ENCODE measurements at regions not wholly inside any gene's neighbourhood (a gene's known extent, or its start where the extent isn't known, plus 50 kb on each side); places are given as distances from the start of the nearest gene placed in this dataset.

GRCh38 chr1:106651028-106651762, 405.3 kb upstream of the PRMT6 start:
- ATAC-seq, result no peak
- H3K79me2 ChIP-seq (ENCODE audit: control insufficient read depth, insufficient read depth, low read length), result no peaks in the 10 kb centered on the region
- no peak overlapping the region for H3K27ac ChIP-seq (ENCODE audit: control insufficient read depth, insufficient read depth)
- TF ChIP-seq TCF7 (IDR thresholded peaks at IDR 0.05; ENCODE audit: borderline replicate concordance) (0 out of 2 replicates have a peak, but pooled peaks have one; percentile 22), GATAD2B (conservative IDR thresholded peaks at IDR 0.05; ENCODE audit: low read depth) (no peak)
- H3K9ac ChIP-seq (ENCODE audit: control insufficient read depth, insufficient read depth, low read length), result no peak overlapping the region
- FAIRE-seq, result no peak
- no peak for DNase-seq (ENCODE audit: low read depth, low spot score)
- no peaks in the 10 kb centered on the region for H4K20me1 ChIP-seq (ENCODE audit: control insufficient read depth, insufficient read depth)
- 21% methylated on average over 4 of the region's 4 CpGs for WGBS (ENCODE audit: insufficient coverage, insufficient replicate concordance, low lambda C conversion rate, missing lambda C conversion rate)
- no peak overlapping the region for H3K4me2 ChIP-seq (ENCODE audit: control insufficient read depth, insufficient read depth)
- no peaks in the 10 kb centered on the region for H3K36me3 ChIP-seq (ENCODE audit: control insufficient read depth in 2 of 2, insufficient read depth in 2 of 2, low read length in 1 of 2)
- ChIA-PET RAD21 (ENCODE audit: unreplicated experiment) (no interaction called here), SMC1A (ENCODE audit: uncharacterized antibody, unreplicated experiment) (interaction anchor here (0.7 kb wide), 1 partner anchor 169 kb away, joined by 3 read pairs; no protein-coding TSS in a partner anchor), POLR2A (no interaction called here), CTCF (interaction anchor here (0.9 kb wide), 1 partner anchor 13 kb away, joined by 3 read pairs; no protein-coding TSS in a partner anchor)
- in situ Hi-C loops (cut with MboI) (no loop called here), intact Hi-C loops (cut with micrococcal nuclease; ENCODE audit: unreplicated experiment) (no loop called here)
- H3K4me1 ChIP-seq (ENCODE audit: control insufficient read depth, insufficient read depth, low read length), result no peaks in the 10 kb centered on the region
- no peaks in the 10 kb centered on the region for H3K9me3 ChIP-seq (replicated peaks; ENCODE audit: control insufficient read depth, insufficient read depth, low read length)
- no TSS peak for BruUV-seq (replicated peaks)
- no peak overlapping the region for H2AFZ ChIP-seq (ENCODE audit: control insufficient read depth, low read depth, low read length)
- no peak overlapping the region for H3K4me3 ChIP-seq
- H3K27me3 ChIP-seq (replicated peaks in 1 of 2; ENCODE audit: control insufficient read depth in 2 of 2, insufficient read depth in 2 of 2, low read length in 1 of 2), result no peaks in the 10 kb centered on the region

- ChIA-PET SMC1A (ENCODE audit: uncharacterized antibody, unreplicated experiment) (no interaction called here), POLR2A (no interaction called here), CTCF (no interaction called here), RAD21 (ENCODE audit: unreplicated experiment) (no interaction called here)
- in situ Hi-C loops (cut with MboI), result no loop called here
- Histone ChIP-seq H3K27me3 (replicated peaks in 1 of 2; ENCODE audit: control insufficient read depth in 2 of 2, insufficient read depth in 2 of 2, low read length in 1 of 2) (no peaks in the 10 kb centered on the region), H3K9me3 (replicated peaks; ENCODE audit: control insufficient read depth, insufficient read depth, low read length) (no peaks in the 10 kb centered on the region), H3K27ac (ENCODE audit: control insufficient read depth, insufficient read depth) (no peak overlapping the region), H3K4me1 (ENCODE audit: control insufficient read depth, insufficient read depth, low read length) (no peaks in the 10 kb centered on the region), H3K4me2 (ENCODE audit: control insufficient read depth, insufficient read depth) (no peak overlapping the region), H3K4me3 (no peak overlapping the region), H3K79me2 (ENCODE audit: control insufficient read depth, insufficient read depth, low read length) (no peaks in the 10 kb centered on the region), H2AFZ (ENCODE audit: control insufficient read depth, low read depth, low read length) (no peak overlapping the region), H4K20me1 (ENCODE audit: control insufficient read depth, insufficient read depth) (no peaks in the 10 kb centered on the region), H3K9ac (ENCODE audit: control insufficient read depth, insufficient read depth, low read length) (no peak overlapping the region), H3K36me3 (ENCODE audit: control insufficient read depth in 2 of 2, insufficient read depth in 2 of 2, low read length in 1 of 2) (no peaks in the 10 kb centered on the region)
- WGBS (ENCODE audit: insufficient coverage, insufficient replicate concordance, low lambda C conversion rate, missing lambda C conversion rate), result 2% methylated on average over 6 of the region's 6 CpGs
- intact Hi-C loops (cut with micrococcal nuclease; ENCODE audit: unreplicated experiment), result loop anchor here (5.0 kb wide), 1 partner anchor 592 kb away; no protein-coding TSS in a partner anchor
- no TSS peak for BruUV-seq (replicated peaks)
- no peak for ATAC-seq
- no peak for DNase-seq (ENCODE audit: low read depth, low spot score)
- no peak for FAIRE-seq
- no peak for TF ChIP-seq CHD2 (IDR thresholded peaks at IDR 0.05; ENCODE audit: borderline replicate concordance, low read depth, low read length)
- TF ChIP-seq POU2F2 (IDR thresholded peaks at IDR 0.05; ENCODE audit: borderline replicate concordance, low read depth, low read length), result no peak
- no peak for TF ChIP-seq HDGF (IDR thresholded peaks at IDR 0.05)
- TF ChIP-seq MTA2 (IDR thresholded peaks at IDR 0.05; ENCODE audit: low read depth), result no peak
- no peak for TF ChIP-seq NBN (IDR thresholded peaks at IDR 0.05)
- no peak for TF ChIP-seq PAX5 (IDR thresholded peaks at IDR 0.05; ENCODE audit: borderline replicate concordance, low read depth, low read length)
- no peak for TF ChIP-seq RAD21 (IDR thresholded peaks at IDR 0.05; ENCODE audit: insufficient read depth, low read depth, low read length)
- TF ChIP-seq E2F8 (IDR thresholded peaks at IDR 0.05; ENCODE audit: low read depth, partially characterized antibody), result no peak
- no peak for TF ChIP-seq MYB (IDR thresholded peaks at IDR 0.05; ENCODE audit: borderline replicate concordance, low read depth, low read length)
These were observed 396.8 kb upstream of the PRMT6 start for GRCh38 chr1:106659490-106660244.

Data from GM12878 (cell line).